Erythroblast (primary cell): ENCODE measurements at regions not wholly inside any gene's neighbourhood (a gene's known extent, or its start where the extent isn't known, plus 50 kb on each side); places are given as distances from the start of the nearest gene placed in this dataset.

ENCODE experiments used
- GATA1 ChIP-seq: IDR thresholded peaks from 2 replicates; pipeline ENCODE4 v1.6.1; 2011; ENCODE audit warnings: low read depth, mild to moderate bottlenecking, control low read depth, low read length, moderate library complexity
- POLR2A ChIP-seq: IDR thresholded peaks from 2 replicates; pipeline ENCODE4 v1.6.1; 2011; ENCODE audit warnings: mild to moderate bottlenecking, low read length

DNA sequence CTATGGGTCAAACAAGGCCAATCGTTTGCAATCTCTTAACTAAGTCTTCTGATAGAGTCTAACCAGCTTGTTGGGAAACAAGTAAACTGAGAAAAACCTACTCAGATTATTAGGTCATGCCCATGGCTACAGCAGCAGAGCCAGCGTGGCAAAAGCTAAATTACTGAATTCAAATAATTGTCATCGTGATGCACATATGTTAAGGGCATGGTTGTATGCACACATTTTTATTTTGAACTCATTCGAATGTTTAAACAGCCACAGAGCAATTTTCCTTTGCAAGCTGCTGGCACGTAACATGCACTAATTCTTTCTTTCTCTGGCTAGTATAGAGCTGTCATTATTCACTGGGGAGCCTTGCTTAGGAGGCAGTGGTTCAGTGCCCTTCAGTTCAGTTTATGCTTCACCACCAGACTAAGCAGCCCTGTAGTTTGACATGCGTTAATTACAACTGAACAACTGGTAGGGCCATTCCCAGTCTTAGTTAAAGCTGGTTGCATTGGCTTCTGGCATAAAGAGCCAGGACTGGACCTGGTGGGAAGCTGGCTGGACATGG is 396.4 kb downstream of the METTL15 start:
- TF ChIP-seq POLR2A (no peak), GATA1 (no peak)
